Naive thymus-derived CD8-positive, alpha-beta T cell (primary cell): ENCODE measurements at regions not wholly inside any gene's neighbourhood (a gene's known extent, or its start where the extent isn't known, plus 50 kb on each side); places are given as distances from the start of the nearest gene placed in this dataset.
"Not testable (repeated sequence)": the region's sequence is repeated elsewhere in the genome, so short reads cannot be mapped to it uniquely, and the experiment has no call there.

Experiments
- ATAC-seq, 2 donors: fragments of 150-1000 bp; cut with Tn5 transposase in 1 of 2; sonication (Bioruptor Pico), chemical (Tn5 transposase) in 1 of 2; 1 replicate in 1 of 2; 2 replicates in 1 of 2; pipeline ENCODE4 v1.10.0; 2021; ENCODE audit warnings: mild to moderate bottlenecking in 2 of 2, moderate library complexity in 2 of 2
- POLR2A ChIA-PET: fragments of 350-600 bp; sonication (Branson Sonifier 250); formaldehyde crosslinking; loops from one replicate; lab custom pipeline; 2021; ENCODE audit warnings: antibody characterized with exemption; lab: Charles Lee
- DNase-seq, 10 donors: peaks; one replicate each; pipeline versions ENCODE4 v3.0.0 to v3.0.0-alpha.2; 2020 to 2022
- H3K27ac Mint-ChIP-seq, 10 donors: one replicate each; pipeline ENCODE4 v1.8.0; 2020 to 2022; ENCODE audit warnings: mild to moderate bottlenecking in 10 of 10, mixed read lengths in 10 of 10, moderate library complexity in 4 of 10, inconsistent platforms in 1 of 10
- H3K27me3 Mint-ChIP-seq, 5 donors: one replicate each; pipeline ENCODE4 v1.8.0; 2021 to 2022; ENCODE audit warnings: mixed read lengths in 5 of 5
- H3K36me3 Mint-ChIP-seq, 3 donors: one replicate each; pipeline ENCODE4 v1.8.0; 2020 to 2022; ENCODE audit warnings: mixed read lengths in 3 of 3, mild to moderate bottlenecking in 2 of 3, inconsistent platforms in 1 of 3
- H3K4me1 Mint-ChIP-seq, 4 donors: one replicate each; pipeline ENCODE4 v1.8.0; 2021 to 2022; ENCODE audit warnings: mixed read lengths in 4 of 4
- H3K4me3 Mint-ChIP-seq, 10 donors: one replicate each; pipeline ENCODE4 v1.8.0; 2020 to 2022; ENCODE audit warnings: mild to moderate bottlenecking in 10 of 10, mixed read lengths in 10 of 10, moderate library complexity in 6 of 10, inconsistent platforms in 1 of 10
- H3K9me3 Mint-ChIP-seq, 9 donors: one replicate each; pipeline ENCODE4 v1.8.0; 2020 to 2022; ENCODE audit warnings: mixed read lengths in 9 of 9, mild to moderate bottlenecking in 3 of 9, inconsistent platforms in 1 of 9, moderate library complexity in 1 of 9

DNA sequence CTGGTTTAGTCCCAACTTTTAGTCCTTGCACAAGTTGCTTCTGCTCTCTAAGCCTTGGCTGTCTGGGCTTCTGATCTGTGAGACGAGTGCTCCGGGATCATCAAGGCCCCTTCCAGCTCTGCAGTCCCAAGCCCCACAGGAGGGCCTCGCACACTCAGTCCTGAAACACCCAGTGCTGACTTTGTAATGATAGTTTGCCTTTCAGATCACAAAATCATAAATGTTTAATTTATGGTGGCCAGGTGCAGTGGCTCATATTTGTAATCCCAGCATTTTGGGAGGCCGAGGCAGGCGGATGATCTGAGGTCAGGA, 95.9 kb upstream of the SLC25A48 start:
- no peaks in the 10 kb centered on the region for H3K36me3 Mint-ChIP-seq
- H3K4me3 Mint-ChIP-seq = no peak overlapping the region
- H3K4me1 Mint-ChIP-seq = no peaks in the 10 kb centered on the region
- H3K27ac Mint-ChIP-seq = no peak overlapping the region
- peaks cover under 1 to 14% (median 5%) of the 10 kb centered on the region in 5 donors for H3K27me3 Mint-ChIP-seq
- POLR2A ChIA-PET = no interaction called here
- peaks cover 0 to 5% (median 0%) of the 10 kb centered on the region in 9 donors for H3K9me3 Mint-ChIP-seq
- DNase-seq (no peak), ATAC-seq (no peak)

DNA sequence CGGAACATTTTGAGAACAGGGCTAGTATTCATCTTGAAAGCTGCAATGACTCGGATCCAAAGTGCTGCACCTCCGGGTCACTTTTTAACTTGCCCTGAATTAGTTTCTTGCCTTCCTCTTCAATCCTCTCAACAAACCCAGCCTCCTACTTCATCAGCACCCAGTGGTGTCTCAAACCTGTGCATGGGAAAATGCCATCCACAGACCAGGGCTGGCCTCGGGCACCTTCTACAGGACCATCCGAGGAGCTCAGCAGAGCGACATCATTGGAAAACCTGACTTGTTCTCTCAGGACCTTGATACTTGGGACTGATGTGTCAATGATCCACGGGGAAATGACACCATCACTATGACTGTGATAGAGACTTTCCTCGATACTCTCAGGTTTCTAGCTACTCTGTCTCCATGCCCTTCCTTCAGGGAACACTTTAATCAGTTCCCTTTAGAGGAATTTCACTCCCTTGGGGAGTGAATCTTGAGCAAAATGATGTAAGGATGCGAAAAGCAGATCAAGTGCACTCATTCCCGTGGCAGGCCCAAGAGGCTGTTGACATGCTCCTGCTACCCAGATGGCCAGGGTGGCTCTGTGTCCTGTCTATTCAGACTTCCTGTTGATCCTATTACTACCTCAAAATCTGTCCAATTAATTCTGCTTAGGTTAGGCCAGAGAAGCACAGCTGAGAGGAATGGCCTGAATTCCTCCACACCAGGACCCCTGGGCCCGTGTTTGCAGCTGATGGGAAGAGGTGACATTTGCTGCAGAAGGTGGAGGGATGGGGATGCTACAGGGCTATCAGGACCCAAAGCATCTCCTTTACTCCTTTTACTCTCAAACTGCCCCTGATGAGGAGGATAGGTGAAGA, 96.5 kb upstream of the SLC25A48 start:
- POLR2A ChIA-PET = no interaction called here
- DNase-seq (no peak), ATAC-seq (peak in 1 of 2 donors; percentile 16)
- Mint-ChIP-seq H3K4me1 (no peaks in the 10 kb centered on the region), H3K4me3 (no peak overlapping the region), H3K9me3 (peaks cover 0 to 1% (median 0%) of the 10 kb centered on the region in 9 donors), H3K27ac (no peak overlapping the region), H3K27me3 (peaks cover 0 to 12% (median 5%) of the 10 kb centered on the region in 5 donors), H3K36me3 (no peaks in the 10 kb centered on the region)

GRCh38 chr5:135736952-135737351, 97.5 kb upstream of the SLC25A48 start:
- H3K27me3 Mint-ChIP-seq = peaks cover 0 to 12% (median 5%) of the 10 kb centered on the region in 5 donors
- H3K4me1 Mint-ChIP-seq, H3K36me3 Mint-ChIP-seq, POLR2A ChIA-PET, H3K4me3 Mint-ChIP-seq, H3K9me3 Mint-ChIP-seq, ATAC-seq, DNase-seq, H3K27ac Mint-ChIP-seq: not testable (repeated sequence)

DNA sequence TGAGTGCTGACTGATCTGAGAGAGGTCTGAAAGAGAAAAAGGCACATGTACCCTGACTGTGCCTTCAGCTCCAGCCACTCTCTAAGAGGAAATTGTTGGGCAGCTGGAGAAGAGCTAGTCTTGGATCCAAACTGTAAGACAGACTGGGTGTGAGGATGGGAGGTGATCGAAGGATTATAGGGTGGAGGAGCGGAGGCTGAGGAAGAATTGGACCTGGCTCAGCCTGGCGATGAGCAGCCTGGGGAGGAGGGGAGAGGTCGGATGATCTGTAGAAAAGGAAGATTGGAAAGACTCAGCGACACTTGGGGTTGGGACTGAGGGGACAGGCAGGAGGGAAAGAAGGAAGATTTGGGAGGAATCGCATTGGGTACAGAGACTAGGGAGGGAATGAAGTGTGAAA, 98.6 kb upstream of the SLC25A48 start:
- H3K9me3 Mint-ChIP-seq = peaks cover 0 to 1% (median 0%) of the 10 kb centered on the region in 9 donors
- no peaks in the 10 kb centered on the region for H3K4me1 Mint-ChIP-seq
- POLR2A ChIA-PET = no interaction called here
- H3K27ac Mint-ChIP-seq = no peak overlapping the region
- H3K27me3 Mint-ChIP-seq = peaks cover 0 to 12% (median 5%) of the 10 kb centered on the region in 5 donors
- H3K36me3 Mint-ChIP-seq = no peaks in the 10 kb centered on the region
- no peak for DNase-seq
- no peak overlapping the region for H3K4me3 Mint-ChIP-seq
- no peak for ATAC-seq

DNA sequence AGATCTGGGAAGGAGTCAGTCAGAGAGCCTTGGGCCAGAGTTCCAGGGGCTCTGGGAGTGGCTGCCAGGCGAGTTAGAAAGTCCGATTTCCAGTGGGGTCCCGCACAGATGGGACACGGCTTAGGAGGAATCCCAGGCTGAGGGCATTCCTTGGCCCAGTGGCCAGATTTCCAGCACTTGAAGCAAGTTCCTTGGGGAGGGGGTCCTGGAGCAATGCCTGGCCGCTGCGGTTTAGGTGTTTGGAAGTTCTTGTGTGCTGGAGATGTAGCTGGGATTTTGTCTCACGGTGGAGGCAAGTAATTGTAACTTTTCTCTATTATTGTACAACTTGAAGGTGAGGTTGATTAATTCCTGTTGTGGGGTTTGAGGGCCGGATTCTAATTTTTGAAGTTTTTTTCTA, 99.5 kb upstream of the SLC25A48 start:
- H3K4me1 Mint-ChIP-seq, POLR2A ChIA-PET, H3K36me3 Mint-ChIP-seq, H3K4me3 Mint-ChIP-seq, DNase-seq, ATAC-seq, H3K9me3 Mint-ChIP-seq, H3K27ac Mint-ChIP-seq: not testable (repeated sequence)
- peaks cover 0 to 12% (median 5%) of the 10 kb centered on the region in 5 donors for H3K27me3 Mint-ChIP-seq

DNA sequence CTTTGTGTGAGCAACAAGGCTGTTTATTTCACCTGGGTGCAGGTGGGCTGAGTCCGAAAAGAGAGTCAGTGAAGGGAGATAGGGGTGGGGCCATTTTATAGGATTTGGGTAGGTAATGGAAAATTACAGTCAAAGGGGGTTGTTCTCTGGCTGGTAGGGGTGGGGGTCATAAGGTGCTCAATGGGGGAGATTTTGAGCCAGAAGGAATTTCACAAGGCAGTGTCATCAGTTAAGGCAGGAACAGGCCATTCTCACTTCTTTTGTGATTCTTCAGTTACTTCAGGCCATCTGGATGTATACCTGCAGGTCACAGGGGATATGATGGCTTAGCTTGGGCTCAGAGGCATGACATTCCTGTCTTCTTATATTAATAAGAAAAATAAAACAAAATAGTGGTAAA, 103.4 kb upstream of the SLC25A48 start:
- H3K4me1 Mint-ChIP-seq, H3K27me3 Mint-ChIP-seq, H3K9me3 Mint-ChIP-seq, POLR2A ChIA-PET, DNase-seq, ATAC-seq, H3K36me3 Mint-ChIP-seq, H3K4me3 Mint-ChIP-seq, H3K27ac Mint-ChIP-seq: not testable (repeated sequence)

DNA sequence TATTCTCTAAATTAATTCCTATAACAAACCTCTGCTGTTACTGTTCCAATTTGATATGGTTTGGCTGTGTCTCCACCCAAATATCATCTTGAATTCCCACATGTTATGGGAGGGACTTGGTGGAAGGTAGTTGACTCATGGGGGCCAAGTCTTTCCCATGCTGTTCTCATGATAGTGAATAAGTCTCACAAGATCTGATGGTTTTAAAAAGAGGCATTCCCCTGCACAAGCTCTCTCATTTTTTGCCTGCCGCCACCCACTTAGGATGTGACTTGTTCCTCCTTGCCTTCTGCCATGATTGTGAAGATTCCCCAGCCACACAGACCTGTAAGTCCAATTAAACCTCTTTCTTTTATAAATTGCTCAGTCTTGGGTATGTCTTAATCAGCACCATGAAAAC, 104.3 kb upstream of the SLC25A48 start:
- H3K4me3 Mint-ChIP-seq, H3K27ac Mint-ChIP-seq, ATAC-seq, H3K4me1 Mint-ChIP-seq, DNase-seq, H3K9me3 Mint-ChIP-seq, H3K27me3 Mint-ChIP-seq, POLR2A ChIA-PET, H3K36me3 Mint-ChIP-seq: not testable (repeated sequence)

DNA sequence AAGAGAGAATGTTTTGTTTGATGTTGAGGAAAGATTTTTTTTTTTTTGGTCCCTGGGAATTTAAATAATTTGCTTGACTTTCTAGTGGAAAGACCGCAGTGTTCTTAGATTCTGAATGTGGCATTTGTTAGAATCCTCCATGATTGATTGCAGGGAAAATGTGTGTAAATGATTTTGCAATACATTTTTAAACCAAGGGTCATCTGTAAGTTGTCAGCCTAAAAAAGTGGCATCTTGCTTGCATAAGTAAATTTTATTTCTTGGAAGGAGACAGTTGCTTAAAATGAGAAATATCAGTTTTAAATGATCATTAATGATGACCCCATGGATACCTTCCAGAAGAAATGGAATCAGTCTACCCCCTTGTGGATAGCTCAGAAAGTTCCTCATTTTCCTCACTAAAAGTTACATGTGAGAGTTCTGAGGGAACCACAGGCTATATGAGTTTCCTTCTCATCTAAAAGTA, 105.1 kb upstream of the SLC25A48 start:
- Mint-ChIP-seq H3K4me1 (no peaks in the 10 kb centered on the region), H3K36me3 (no peaks in the 10 kb centered on the region), H3K27me3 (peaks cover 0 to 2% (median 0%) of the 10 kb centered on the region in 5 donors), H3K9me3 (no peaks in the 10 kb centered on the region), H3K27ac (no peak overlapping the region), H3K4me3 (no peak overlapping the region)
- POLR2A ChIA-PET = no interaction called here
- DNase-seq = no peak
- ATAC-seq = no peak

GRCh38 chr5:135724617-135725016, 109.8 kb upstream of the SLC25A48 start:
- Mint-ChIP-seq H3K9me3 (no peaks in the 10 kb centered on the region), H3K36me3 (no peaks in the 10 kb centered on the region), H3K27ac (no peak overlapping the region), H3K27me3 (peaks cover 1 to 8% (median 5%) of the 10 kb centered on the region in 5 donors), H3K4me3 (no peak overlapping the region), H3K4me1 (no peaks in the 10 kb centered on the region)
- DNase-seq = no peak
- ATAC-seq = no peak
- POLR2A ChIA-PET = no interaction called here

- POLR2A ChIA-PET = no interaction called here
- peaks cover 1 to 8% (median 5%) of the 10 kb centered on the region in 5 donors for H3K27me3 Mint-ChIP-seq
- H3K9me3 Mint-ChIP-seq = no peaks in the 10 kb centered on the region
- DNase-seq (no peak), ATAC-seq (no peak)
- H3K27ac Mint-ChIP-seq = no peak overlapping the region
- H3K36me3 Mint-ChIP-seq = no peaks in the 10 kb centered on the region
- no peaks in the 10 kb centered on the region for H3K4me1 Mint-ChIP-seq
- no peak overlapping the region for H3K4me3 Mint-ChIP-seq
Measured at GRCh38 chr5:135723491-135723890, 111.0 kb upstream of the SLC25A48 start.

DNA sequence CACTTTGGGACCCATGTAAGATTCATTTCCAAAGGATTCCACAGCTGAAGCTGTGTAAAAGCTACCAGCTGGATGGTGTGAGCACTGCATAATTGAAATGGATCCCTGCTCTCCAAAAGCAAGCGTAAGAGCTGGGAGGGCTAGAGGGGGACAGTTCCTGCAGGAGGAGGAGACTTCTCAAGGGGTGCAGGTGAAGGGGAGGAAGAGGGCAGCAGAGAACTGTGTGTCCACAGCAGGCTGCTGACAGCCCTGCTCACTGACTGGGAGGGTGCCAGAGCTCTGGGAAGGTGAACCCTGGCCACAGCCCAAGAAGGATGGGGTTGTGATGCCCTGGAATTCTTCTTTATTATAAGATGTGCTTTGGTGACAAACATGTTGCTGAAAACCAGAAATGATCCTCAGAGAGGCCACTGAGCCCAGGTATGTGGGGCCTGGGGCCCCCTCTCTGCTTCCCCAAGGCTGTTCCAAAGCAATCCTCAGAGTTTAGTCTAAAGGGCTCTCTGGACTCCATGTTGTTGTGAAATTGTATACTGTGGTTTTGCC, 112.8 kb upstream of the SLC25A48 start:
- no peak overlapping the region for H3K27ac Mint-ChIP-seq
- H3K27me3 Mint-ChIP-seq = peaks cover 0 to 8% (median 5%) of the 10 kb centered on the region in 5 donors
- no peaks in the 10 kb centered on the region for H3K9me3 Mint-ChIP-seq

DNA sequence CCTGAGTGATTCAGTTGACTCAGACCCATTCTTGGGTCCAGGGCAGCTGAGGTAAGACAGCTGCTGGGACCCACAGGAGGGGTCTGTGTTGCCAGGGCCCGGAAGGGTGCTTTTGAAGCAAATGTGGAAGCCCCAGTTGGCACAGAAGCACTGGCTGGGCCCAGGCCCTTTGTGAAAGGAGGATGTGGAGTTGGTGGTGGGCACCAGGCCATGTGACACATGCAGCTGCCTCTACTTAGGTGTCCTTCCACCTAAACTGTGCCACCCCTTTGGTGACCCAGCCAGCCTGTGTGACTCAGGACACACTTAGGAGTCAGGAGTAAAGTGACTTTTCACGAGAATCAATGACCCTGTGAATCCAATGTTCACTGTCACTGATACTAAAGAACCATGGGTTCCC, 114.3 kb upstream of the SLC25A48 start:
- POLR2A ChIA-PET = no interaction called here
- H3K27ac Mint-ChIP-seq = no peak overlapping the region

More for the DNA sequence above, 112.8 kb upstream of the SLC25A48 start:
- Mint-ChIP-seq H3K36me3 (no peaks in the 10 kb centered on the region), H3K4me1 (no peaks in the 10 kb centered on the region), H3K4me3 (no peak overlapping the region)
- no peak for DNase-seq
- POLR2A ChIA-PET = no interaction called here
- ATAC-seq = no peak

DNA sequence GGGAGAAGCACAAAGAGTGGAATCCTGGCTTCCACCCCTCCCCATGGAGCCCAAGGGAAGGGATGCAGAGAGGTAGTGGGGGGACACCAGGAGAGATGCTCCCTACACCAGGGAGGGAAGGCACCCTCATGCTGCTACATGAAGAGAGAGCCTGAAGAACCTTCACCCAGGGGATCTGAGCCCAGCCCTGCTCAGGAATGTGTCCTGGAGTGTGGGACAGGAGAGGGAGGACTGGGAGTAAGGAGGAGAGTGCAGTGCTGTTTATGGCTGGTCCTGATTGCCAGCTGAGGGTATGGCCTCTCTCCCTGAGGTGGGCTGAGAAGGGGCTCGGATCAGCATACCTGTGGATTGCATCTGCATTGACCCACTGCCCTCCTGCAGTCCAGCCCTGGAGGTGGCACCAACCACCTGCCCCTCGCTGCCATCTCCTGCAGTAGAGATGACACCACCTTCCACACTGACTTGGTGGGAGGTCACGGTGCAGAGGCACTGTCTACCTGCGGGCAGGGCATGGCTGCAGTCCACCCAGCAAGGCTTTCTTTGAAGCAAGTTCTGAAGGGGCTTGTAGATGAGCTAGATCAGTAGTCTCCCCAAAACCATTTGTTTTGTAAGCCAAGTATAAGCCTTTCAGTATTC, 114.9 kb upstream of the SLC25A48 start:
- Mint-ChIP-seq H3K36me3 (no peaks in the 10 kb centered on the region), H3K4me3 (no peak overlapping the region), H3K27me3 (peaks cover 2 to 9% (median 8%) of the 10 kb centered on the region in 5 donors), H3K9me3 (no peaks in the 10 kb centered on the region), H3K4me1 (no peaks in the 10 kb centered on the region), H3K27ac (no peak overlapping the region)
- DNase-seq = no peak
- POLR2A ChIA-PET = no interaction called here
- ATAC-seq = no peak

More for the DNA sequence above, 114.3 kb upstream of the SLC25A48 start:
- Mint-ChIP-seq H3K9me3 (no peaks in the 10 kb centered on the region), H3K4me3 (no peak overlapping the region), H3K27me3 (peaks cover 0 to 8% (median 5%) of the 10 kb centered on the region in 5 donors), H3K36me3 (no peaks in the 10 kb centered on the region), H3K4me1 (no peaks in the 10 kb centered on the region)
- no peak for DNase-seq
- no peak for ATAC-seq
